ENCODE measurements at regions not wholly inside any gene's neighbourhood (a gene's known extent, or its start where the extent isn't known, plus 50 kb on each side); places are given as distances from the start of the nearest gene placed in this dataset.

GRCh38 chr5:5625491-5625890 lies 203.0 kb downstream of the ICE1 start:
- DNase-seq (ENCODE audit: low read depth in 2 of 2): no peak
- H3K4me3 ChIP-seq (replicated peaks in 1 of 2; ENCODE audit: low read depth in 2 of 2, low read length in 2 of 2): no peak overlapping the region
- no peak for TF ChIP-seq CTCF (IDR thresholded peaks at IDR 0.05; ENCODE audit: low read depth, low read length)

- DNase-seq (ENCODE audit: low read depth in 2 of 2): no peak
- H3K4me3 ChIP-seq (replicated peaks in 1 of 2; ENCODE audit: low read depth in 2 of 2, low read length in 2 of 2): no peak overlapping the region
- no peak for TF ChIP-seq CTCF (IDR thresholded peaks at IDR 0.05; ENCODE audit: low read depth, low read length)
Observed at GRCh38 chr5:5623397-5623796, 200.9 kb downstream of the ICE1 start.

GRCh38 chr5:5622806-5623205 lies 200.3 kb downstream of the ICE1 start:
- no peak overlapping the region for H3K4me3 ChIP-seq (replicated peaks in 1 of 2; ENCODE audit: low read depth in 2 of 2, low read length in 2 of 2)
- TF ChIP-seq CTCF (IDR thresholded peaks at IDR 0.05; ENCODE audit: low read depth, low read length): no peak
- DNase-seq (ENCODE audit: low read depth in 2 of 2): no peak

- H3K4me3 ChIP-seq (replicated peaks in 1 of 2; ENCODE audit: low read depth in 2 of 2, low read length in 2 of 2): no peak overlapping the region
- no peak for DNase-seq (ENCODE audit: low read depth in 2 of 2)
- TF ChIP-seq CTCF (IDR thresholded peaks at IDR 0.05; ENCODE audit: low read depth, low read length): no peak
Observed at GRCh38 chr5:5619546-5619945, 197.1 kb downstream of the ICE1 start.

- H3K4me3 ChIP-seq (replicated peaks in 1 of 2; ENCODE audit: low read depth in 2 of 2, low read length in 2 of 2): no peak overlapping the region
- TF ChIP-seq CTCF (IDR thresholded peaks at IDR 0.05; ENCODE audit: low read depth, low read length): no peak
- no peak for DNase-seq (ENCODE audit: low read depth in 2 of 2)
Observed at GRCh38 chr5:5617024-5617423, 194.5 kb downstream of the ICE1 start.

GRCh38 chr5:5616247-5616895 lies 193.9 kb downstream of the ICE1 start:
- no peak for DNase-seq (ENCODE audit: low read depth in 2 of 2)
- no peak for TF ChIP-seq CTCF (IDR thresholded peaks at IDR 0.05; ENCODE audit: low read depth, low read length)

GRCh38 chr5:5615569-5615968 lies 193.1 kb downstream of the ICE1 start:
- no peak for TF ChIP-seq CTCF (IDR thresholded peaks at IDR 0.05; ENCODE audit: low read depth, low read length)
- no peak for DNase-seq (ENCODE audit: low read depth in 2 of 2)
- H3K4me3 ChIP-seq (replicated peaks in 1 of 2; ENCODE audit: low read depth in 2 of 2, low read length in 2 of 2): no peak overlapping the region

More at GRCh38 chr5:5616247-5616895, 193.9 kb downstream of the ICE1 start:
- no peak overlapping the region for H3K4me3 ChIP-seq (replicated peaks in 1 of 2; ENCODE audit: low read depth in 2 of 2, low read length in 2 of 2)
